SK-N-SH (cell line): ENCODE measurements at regions not wholly inside any gene's neighbourhood (a gene's known extent, or its start where the extent isn't known, plus 50 kb on each side); places are given as distances from the start of the nearest gene placed in this dataset.

ENCODE experiments used
- CTCF ChIP-seq: fragments of 200-600 bp; sonication (generic); IDR thresholded peaks from 2 replicates; pipeline ENCODE4 v1.6.1; 2017; ENCODE audit warnings: antibody characterized with exemption, mild to moderate bottlenecking, moderate library complexity
- GABPA ChIP-seq: IDR thresholded peaks from 2 replicates; pipeline ENCODE4 v1.4.0; 2012; ENCODE audit warnings: low read depth, mild to moderate bottlenecking
- MEF2A ChIP-seq: IDR thresholded peaks from 2 replicates; pipeline ENCODE4 v1.4.0; 2012; ENCODE audit warnings: low read depth, borderline replicate concordance
- NRF1 ChIP-seq: IDR thresholded peaks from 2 replicates; pipeline ENCODE4 v1.6.1; 2012; ENCODE audit warnings: low read depth, mild to moderate bottlenecking, low read length
- PBX3 ChIP-seq: IDR thresholded peaks from 2 replicates; pipeline ENCODE4; 2012
- USF1 ChIP-seq: IDR thresholded peaks from 2 replicates; pipeline ENCODE4 v1.4.0; 2012; ENCODE audit warnings: low read depth, borderline replicate concordance

GRCh38 chr17:70716551-70716950 lies 547.2 kb downstream of the KCNJ2 start:
- TF ChIP-seq CTCF (no peak), PBX3 (no peak), USF1 (no peak), GABPA (no peak), NRF1 (no peak), MEF2A (no peak)
